Trophoblast cell (in vitro differentiated cells and primary cell): ENCODE measurements at regions not wholly inside any gene's neighbourhood (a gene's known extent, or its start where the extent isn't known, plus 50 kb on each side); places are given as distances from the start of the nearest gene placed in this dataset.

Experiments used
- DNase-seq, 2 donors: peaks; one replicate each; pipeline ENCODE4 v3.0.0-alpha.2; 2016
- H2AFZ ChIP-seq: 2 replicates; pipeline ENCODE4 v1.6.1; 2013; ENCODE audit warnings: low read length, moderate library complexity, mild to moderate bottlenecking; ENCODE audit not compliant: insufficient read depth, poor library complexity
- H2AK5ac ChIP-seq: 2 replicates; pipeline ENCODE4 v1.6.1; 2013; ENCODE audit warnings: mild to moderate bottlenecking, low read length
- H2BK120ac ChIP-seq: 2 replicates; pipeline ENCODE4 v1.6.1; 2013; ENCODE audit warnings: low read length, mild to moderate bottlenecking, moderate library complexity; ENCODE audit not compliant: insufficient read depth, poor library complexity
- H2BK12ac ChIP-seq: 2 replicates; pipeline ENCODE4 v1.6.1; 2013; ENCODE audit warnings: mild to moderate bottlenecking, low read length, moderate library complexity
- H2BK5ac ChIP-seq: 2 replicates; pipeline ENCODE4 v1.6.1; 2013; ENCODE audit warnings: low read length, low read depth, moderate library complexity, mild to moderate bottlenecking; ENCODE audit not compliant: poor library complexity
- H3K14ac ChIP-seq: 2 replicates; pipeline ENCODE4 v1.6.1; 2013; ENCODE audit warnings: mild to moderate bottlenecking, low read length
- H3K18ac ChIP-seq: 2 replicates; pipeline ENCODE4 v1.6.1; 2013; ENCODE audit warnings: mild to moderate bottlenecking, low read length
- H3K23ac ChIP-seq: 2 replicates; pipeline ENCODE4 v1.6.1; 2013; ENCODE audit warnings: low read length
- H3K27ac ChIP-seq: 2 replicates; pipeline ENCODE4 v1.5.1; 2013; ENCODE audit warnings: low read depth, mild to moderate bottlenecking, inconsistent platforms, low read length, moderate library complexity
- H3K27me3 ChIP-seq: 2 replicates; pipeline ENCODE4 v1.6.1; 2013; ENCODE audit warnings: inconsistent platforms, mild to moderate bottlenecking, low read length, moderate library complexity; ENCODE audit not compliant: insufficient read depth
- H3K36me3 ChIP-seq, 2 experiments: 1 replicate in 1 of 2; 2 replicates in 1 of 2; pipeline ENCODE4 v1.6.1; 2013; ENCODE audit warnings: low read length in 2 of 2, mild to moderate bottlenecking in 2 of 2, moderate library complexity in 1 of 2; ENCODE audit not compliant: insufficient read depth in 2 of 2, control insufficient read depth in 1 of 2
- H3K4ac ChIP-seq: 2 replicates; pipeline ENCODE4 v1.6.1; 2013; ENCODE audit warnings: low read depth, mild to moderate bottlenecking, low read length, moderate library complexity
- H3K4me1 ChIP-seq, 2 experiments: 1 replicate in 1 of 2; 2 replicates in 1 of 2; pipeline ENCODE4 v1.6.1; 2013; ENCODE audit warnings: low read length in 2 of 2, mild to moderate bottlenecking in 2 of 2, moderate library complexity in 1 of 2; ENCODE audit not compliant: insufficient read depth in 2 of 2, control insufficient read depth in 1 of 2
- H3K4me2 ChIP-seq: 2 replicates; pipeline ENCODE4 v1.6.1; 2013; ENCODE audit warnings: inconsistent platforms, mild to moderate bottlenecking, low read length, moderate library complexity
- H3K4me3 ChIP-seq: 2 replicates; pipeline ENCODE4 v1.5.1; 2013; ENCODE audit warnings: mild to moderate bottlenecking, low read depth, low read length, inconsistent platforms
- H3K79me1 ChIP-seq: one replicate; pipeline ENCODE4 v1.6.1; 2013; ENCODE audit warnings: low read length
- H3K79me2 ChIP-seq: 2 replicates; pipeline ENCODE4 v1.6.1; 2013; ENCODE audit warnings: low read length, mild to moderate bottlenecking; ENCODE audit not compliant: control insufficient read depth, insufficient read depth, poor library complexity
- H3K9ac ChIP-seq: 2 replicates; pipeline ENCODE4 v1.6.1; 2013; ENCODE audit warnings: mild to moderate bottlenecking, low read length
- H3K9me3 ChIP-seq: 2 replicates; pipeline ENCODE4 v1.6.1; 2013; ENCODE audit warnings: low read depth, mild to moderate bottlenecking, control low read depth, inconsistent platforms, low read length; ENCODE audit not compliant: insufficient read depth
- H4K12ac ChIP-seq: 2 replicates; pipeline ENCODE4 v1.6.1; 2013; ENCODE audit warnings: low read depth, mild to moderate bottlenecking, low read length, moderate library complexity
- H4K8ac ChIP-seq: 2 replicates; pipeline ENCODE4 v1.6.1; 2013; ENCODE audit warnings: low read depth, mild to moderate bottlenecking, low read length, moderate library complexity
- H4K91ac ChIP-seq: one replicate; pipeline ENCODE4 v1.6.1; 2013; ENCODE audit warnings: low read depth, mild to moderate bottlenecking, low read length, moderate library complexity
- WGBS: extraction: QIAGEN DNeasy Blood & Tissue Kit; methylation state at CpG from one replicate; pipeline ENCODE4 v1.1.7; 2013; ENCODE audit warnings: missing lambda C conversion rate; ENCODE audit not compliant: insufficient read length, insufficient coverage; ENCODE audit errors: extremely low coverage; 5-methylcytosine and 5-hydroxymethylcytosine counted together

DNA sequence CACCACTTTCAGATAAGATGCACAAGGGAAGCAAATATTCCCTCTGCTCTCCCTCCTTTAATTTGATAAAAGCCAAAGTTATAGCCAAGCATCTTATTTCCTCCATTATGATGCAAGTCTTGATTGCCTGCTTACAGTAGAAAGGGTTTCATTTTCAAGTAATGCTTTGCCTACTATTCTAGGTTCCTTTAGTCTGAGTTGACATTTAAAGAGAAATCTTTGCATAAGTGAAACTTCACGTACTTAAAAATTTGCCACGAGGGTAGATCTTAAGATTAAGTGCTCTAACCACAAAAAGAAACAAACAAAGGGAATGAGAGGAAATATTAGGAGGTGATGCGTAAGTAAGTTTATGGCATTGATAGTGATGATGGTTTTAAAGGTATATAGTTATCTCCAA, 78.1 kb upstream of the VWDE start:
- no peak overlapping the region for H2AK5ac ChIP-seq
- no peak overlapping the region for H3K14ac ChIP-seq
- no peak overlapping the region for H2BK12ac ChIP-seq
- WGBS = 100% methylated on average over 1 of the region's 3 CpGs
- H4K12ac ChIP-seq = no peak overlapping the region
- H2BK120ac ChIP-seq = no peak overlapping the region
- H4K91ac ChIP-seq = no peak overlapping the region
- no peaks in the 10 kb centered on the region for H3K9me3 ChIP-seq
- no peak overlapping the region for H4K8ac ChIP-seq
- H2AFZ ChIP-seq = no peak overlapping the region
- no peak overlapping the region for H2BK5ac ChIP-seq
- H3K23ac ChIP-seq = no peak overlapping the region
- H3K9ac ChIP-seq = no peak overlapping the region
- H3K18ac ChIP-seq = no peak overlapping the region
- H3K79me2 ChIP-seq = no peaks in the 10 kb centered on the region
- H3K4me3 ChIP-seq = no peak overlapping the region
- no peak for DNase-seq
- H3K27me3 ChIP-seq = no peaks in the 10 kb centered on the region
- no peak overlapping the region for H3K4me2 ChIP-seq
- no peak overlapping the region for H3K4ac ChIP-seq
- H3K27ac ChIP-seq = no peak overlapping the region
- no peaks in the 10 kb centered on the region for H3K79me1 ChIP-seq
- H3K4me1 ChIP-seq = no peaks in the 10 kb centered on the region
- no peaks in the 10 kb centered on the region for H3K36me3 ChIP-seq

DNA sequence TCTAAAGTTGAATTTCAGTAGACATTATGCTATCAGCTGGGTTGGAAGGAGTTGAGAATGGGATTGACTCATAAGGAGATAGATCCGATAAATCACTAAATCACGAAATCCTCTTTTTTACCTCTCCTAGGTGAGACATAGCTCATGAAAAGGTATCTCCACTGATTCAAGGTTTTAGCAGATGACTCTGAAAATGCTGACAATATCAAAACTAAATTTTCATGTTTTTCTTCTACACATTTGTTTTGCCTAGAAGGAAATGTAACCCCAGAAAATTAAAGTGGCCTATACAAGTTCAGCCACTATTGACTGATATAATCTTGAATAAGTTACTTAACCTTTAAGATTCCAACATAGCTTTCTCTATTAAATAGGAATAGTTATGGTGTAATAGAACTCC, 82.2 kb upstream of the VWDE start:
- no peaks in the 10 kb centered on the region for H3K27me3 ChIP-seq
- no peak overlapping the region for H4K91ac ChIP-seq
- H2AFZ ChIP-seq = no peak overlapping the region
- no peak overlapping the region for H3K18ac ChIP-seq
- DNase-seq = no peak
- no peaks in the 10 kb centered on the region for H3K4me1 ChIP-seq
- H2BK120ac ChIP-seq = no peak overlapping the region
- no peak overlapping the region for H2BK5ac ChIP-seq
- no peak overlapping the region for H3K27ac ChIP-seq
- no peak overlapping the region for H3K4me3 ChIP-seq
- no peaks in the 10 kb centered on the region for H3K79me1 ChIP-seq
- H3K4me2 ChIP-seq = no peak overlapping the region
- no peak overlapping the region for H2AK5ac ChIP-seq
- no peaks in the 10 kb centered on the region for H3K79me2 ChIP-seq
- no peak overlapping the region for H3K9ac ChIP-seq
- H4K8ac ChIP-seq = no peak overlapping the region
- WGBS = no CpG with 5 or more reads among the region's 2 CpGs
- H3K4ac ChIP-seq = no peak overlapping the region
- H3K9me3 ChIP-seq = no peaks in the 10 kb centered on the region
- no peaks in the 10 kb centered on the region for H3K36me3 ChIP-seq
- no peak overlapping the region for H2BK12ac ChIP-seq
- H3K23ac ChIP-seq = no peak overlapping the region
- H4K12ac ChIP-seq = no peak overlapping the region
- H3K14ac ChIP-seq = no peak overlapping the region

DNA sequence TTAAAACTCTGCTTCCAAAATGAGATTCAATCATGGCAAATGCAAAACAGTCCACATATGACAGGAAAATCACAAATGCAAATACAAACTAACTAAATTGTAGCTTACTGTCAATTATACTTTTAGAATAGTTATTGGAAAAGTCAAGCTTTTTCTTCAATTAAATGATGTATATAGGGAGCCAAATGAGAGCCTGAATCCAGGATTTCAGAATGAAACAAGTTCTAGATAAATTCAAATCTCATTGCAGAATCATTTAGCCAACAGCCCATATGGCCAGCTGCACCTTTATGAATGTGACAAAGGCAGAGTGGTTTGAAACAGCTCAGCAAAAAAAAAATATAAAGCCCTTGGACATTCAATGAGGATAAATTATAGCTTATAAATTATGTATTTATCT, 82.2 kb upstream of the SCIN start:
- H3K18ac ChIP-seq = no peak overlapping the region
- no peaks in the 10 kb centered on the region for H3K27me3 ChIP-seq
- no peaks in the 10 kb centered on the region for H3K79me1 ChIP-seq
- H3K9me3 ChIP-seq = no peaks in the 10 kb centered on the region
- H2AFZ ChIP-seq = no peak overlapping the region
- H4K12ac ChIP-seq = no peak overlapping the region
- no peak overlapping the region for H2BK5ac ChIP-seq
- no peak overlapping the region for H3K14ac ChIP-seq
- no peaks in the 10 kb centered on the region for H3K36me3 ChIP-seq
- H4K8ac ChIP-seq = no peak overlapping the region
- no peak overlapping the region for H2BK120ac ChIP-seq
- no peak for DNase-seq
- H3K4ac ChIP-seq = no peak overlapping the region
- H3K9ac ChIP-seq = no peak overlapping the region
- no peaks in the 10 kb centered on the region for H3K79me2 ChIP-seq
- no peak overlapping the region for H3K27ac ChIP-seq
- H2BK12ac ChIP-seq = no peak overlapping the region
- no peaks in the 10 kb centered on the region for H3K4me1 ChIP-seq
- no peak overlapping the region for H2AK5ac ChIP-seq
- H4K91ac ChIP-seq = no peak overlapping the region
- H3K4me2 ChIP-seq = no peak overlapping the region
- no peak overlapping the region for H3K4me3 ChIP-seq
- H3K23ac ChIP-seq = no peak overlapping the region

DNA sequence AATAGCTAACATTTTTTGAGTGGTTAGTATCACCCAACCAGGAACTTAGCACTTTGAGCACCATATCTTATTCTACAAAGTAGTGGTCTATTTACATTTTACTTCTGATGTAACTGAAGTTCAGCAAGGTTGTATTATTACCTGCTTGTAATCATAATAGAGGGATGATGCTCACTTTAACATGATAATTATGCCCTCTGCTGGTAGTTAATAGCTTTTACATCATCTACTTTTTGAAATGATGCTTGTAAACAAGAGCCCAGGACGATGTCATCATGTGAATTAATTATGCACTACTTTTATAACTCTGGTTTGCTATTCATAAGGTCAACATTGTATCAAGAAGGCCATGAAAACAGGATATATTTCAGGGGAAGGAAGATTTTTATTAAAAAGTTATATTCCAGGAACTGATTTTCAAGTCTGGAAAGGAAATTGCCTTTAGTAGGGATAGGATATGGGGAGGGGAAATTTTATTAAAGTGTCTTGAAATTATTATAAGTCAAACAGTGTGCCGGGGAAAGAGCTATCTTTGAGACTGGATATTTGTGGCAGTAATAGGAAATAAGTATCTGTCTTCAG, 80.3 kb upstream of the SCIN start:
- H3K27ac ChIP-seq = no peak overlapping the region
- no peak overlapping the region for H2BK12ac ChIP-seq
- H2BK5ac ChIP-seq = no peak overlapping the region
- no peak overlapping the region for H3K18ac ChIP-seq
- no peak overlapping the region for H3K4ac ChIP-seq
- peak in 1 of 2 donors; percentile 71 for DNase-seq
- WGBS = no CpG with 5 or more reads among the region's 2 CpGs
- H3K14ac ChIP-seq = no peak overlapping the region
- no peak overlapping the region for H2AFZ ChIP-seq
- no peaks in the 10 kb centered on the region for H3K36me3 ChIP-seq
- no peaks in the 10 kb centered on the region for H3K9me3 ChIP-seq
- no peaks in the 10 kb centered on the region for H3K79me1 ChIP-seq
- no peaks in the 10 kb centered on the region for H3K4me1 ChIP-seq
- no peak overlapping the region for H3K23ac ChIP-seq
- no peak overlapping the region for H3K4me3 ChIP-seq
- no peaks in the 10 kb centered on the region for H3K79me2 ChIP-seq
- no peak overlapping the region for H3K4me2 ChIP-seq
- no peak overlapping the region for H4K12ac ChIP-seq
- H3K27me3 ChIP-seq = no peaks in the 10 kb centered on the region
- H3K9ac ChIP-seq = no peak overlapping the region
- H2BK120ac ChIP-seq = no peak overlapping the region
- H4K8ac ChIP-seq = no peak overlapping the region
- H2AK5ac ChIP-seq = no peak overlapping the region
- no peak overlapping the region for H4K91ac ChIP-seq
